H1 (cell line): ENCODE measurements at regions not wholly inside any gene's neighbourhood (a gene's known extent, or its start where the extent isn't known, plus 50 kb on each side); places are given as distances from the start of the nearest gene placed in this dataset.

ENCODE experiments used
- CTCF ChIA-PET: fragments of 300-600 bp; sonication (Branson Sonifier 250); formaldehyde crosslinking; loops from one replicate; lab custom pipeline; 2021; ENCODE audit not compliant: partially characterized antibody; lab: Charles Lee
- POLR2A ChIA-PET: fragments of 300-600 bp; sonication (Branson Sonifier 250); formaldehyde crosslinking; loops from one replicate; lab custom pipeline; 2021; ENCODE audit warnings: inconsistent platforms; ENCODE audit not compliant: partially characterized antibody; lab: Charles Lee
- DNase-seq, 2 experiments: peaks; one replicate each; pipeline versions ENCODE4 v3.0.0 to v3.0.0-alpha.2; 2010 to 2022; ENCODE audit warnings: low spot score in 2 of 2, low read depth in 1 of 2, mixed read lengths in 1 of 2
- FAIRE-seq: peaks from 2 replicates; lab custom pipeline; 2011; peaks lifted over from hg19 to GRCh38; lab: Jason Lieb, UNC
- H2AFZ ChIP-seq: 2 replicates; pipeline ENCODE4 v1.8.1; 2012; ENCODE audit warnings: low read length, inconsistent platforms
- H2AK5ac ChIP-seq: 2 replicates; pipeline ENCODE4 v1.6.1; 2013; ENCODE audit warnings: low read depth, low read length
- H2BK120ac ChIP-seq: replicated peaks from 2 replicates; pipeline ENCODE3; 2013; ENCODE audit warnings: low read depth, low read length, inconsistent platforms
- H2BK12ac ChIP-seq: 2 replicates; pipeline ENCODE4 v1.6.1; 2013; ENCODE audit warnings: low read depth, low read length
- H2BK15ac ChIP-seq: 2 replicates; pipeline ENCODE4 v1.6.1; 2013; ENCODE audit warnings: low read length
- H2BK20ac ChIP-seq: 2 replicates; pipeline ENCODE4 v1.6.1; 2013; ENCODE audit warnings: low read length
- H2BK5ac ChIP-seq: 2 replicates; pipeline ENCODE4 v1.6.1; 2013; ENCODE audit warnings: low read depth, low read length
- H3K14ac ChIP-seq: 2 replicates; pipeline ENCODE4 v1.6.1; 2013; ENCODE audit warnings: inconsistent platforms; ENCODE audit not compliant: insufficient read length
- H3K18ac ChIP-seq: 2 replicates; pipeline ENCODE4 v1.6.1; 2013; ENCODE audit warnings: low read length; ENCODE audit errors: extremely low read depth
- H3K23ac ChIP-seq: 2 replicates; pipeline ENCODE4 v1.6.1; 2013; ENCODE audit warnings: inconsistent platforms; ENCODE audit not compliant: insufficient read length
- H3K23me2 ChIP-seq: 2 replicates; pipeline ENCODE4 v1.6.1; 2013; ENCODE audit warnings: low read depth, low read length
- H3K27ac ChIP-seq: 2 replicates; pipeline ENCODE4 v1.6.1; 2011; ENCODE audit warnings: low read depth, low read length, inconsistent platforms
- H3K27me3 ChIP-seq, 4 experiments: replicated peaks in 1 of 4; 1 replicate in 1 of 4; 2 replicates in 3 of 4; pipeline versions ENCODE4 v1.6.1 to v1.8.1; 2011 to 2013; ENCODE audit warnings: low read length in 3 of 4, mild to moderate bottlenecking in 3 of 4, inconsistent platforms in 2 of 4, mixed read lengths in 2 of 4, moderate library complexity in 1 of 4; ENCODE audit not compliant: control insufficient read depth in 3 of 4, insufficient read depth in 3 of 4; ENCODE audit errors: extremely low read depth in 1 of 4
- H3K36me3 ChIP-seq, 4 experiments: 2 replicates each; pipeline versions ENCODE4 v1.6.1 to v1.8.1; 2011 to 2013; ENCODE audit warnings: mild to moderate bottlenecking in 4 of 4, low read length in 3 of 4, moderate library complexity in 2 of 4, control low read depth in 1 of 4, inconsistent platforms in 1 of 4; ENCODE audit not compliant: insufficient read depth in 4 of 4, control insufficient read depth in 2 of 4
- H3K4ac ChIP-seq: replicated peaks from 2 replicates; pipeline ENCODE3; 2013; ENCODE audit warnings: low read length, low read depth, mixed read lengths, inconsistent platforms; ENCODE audit not compliant: insufficient read length
- H3K4me1 ChIP-seq, 4 experiments: replicated peaks in 1 of 4; 1 replicate in 1 of 4; 2 replicates in 3 of 4; pipeline versions ENCODE4 v1.6.1 to v1.8.1; 2011 to 2013; ENCODE audit warnings: low read length in 3 of 4, inconsistent platforms in 2 of 4, mixed read lengths in 1 of 4; ENCODE audit not compliant: insufficient read depth in 4 of 4, control insufficient read depth in 3 of 4
- H3K4me2 ChIP-seq, 2 experiments: 2 replicates each; pipeline versions ENCODE4 v1.6.1 to v1.8.1; 2011 to 2013; ENCODE audit warnings: low read depth in 2 of 2, low read length in 2 of 2, control low read depth in 1 of 2, inconsistent platforms in 1 of 2, mild to moderate bottlenecking in 1 of 2; ENCODE audit not compliant: insufficient read depth in 1 of 2
- H3K4me3 ChIP-seq, 4 experiments: fragments of 200-600, 300-600 bp in 1 of 4; sonication (generic), shearing (Covaris generic), sonication (Bioruptor Twin) in 1 of 4; 2 replicates each; pipeline versions ENCODE4 v1.5.1 to v1.8.1; 2011 to 2016; ENCODE audit warnings: low read length in 4 of 4, low read depth in 3 of 4, control low read depth in 2 of 4, inconsistent platforms in 2 of 4, mild to moderate bottlenecking in 2 of 4, mixed read lengths in 1 of 4, moderate library complexity in 1 of 4; ENCODE audit not compliant: insufficient read depth in 2 of 4; ENCODE audit errors: extremely low read depth in 1 of 4
- H3K56ac ChIP-seq: replicated peaks from 2 replicates; pipeline ENCODE3; 2013; ENCODE audit warnings: low read depth, mild to moderate bottlenecking, mixed read lengths, low read length, inconsistent platforms; ENCODE audit not compliant: insufficient read length
- H3K79me1 ChIP-seq: 2 replicates; pipeline ENCODE4 v1.6.1; 2013; ENCODE audit warnings: low read depth, low read length, control low read depth
- H3K79me2 ChIP-seq, 2 experiments: 2 replicates each; pipeline versions ENCODE4 v1.6.1 to v1.8.1; 2012 to 2013; ENCODE audit warnings: low read length in 2 of 2, mild to moderate bottlenecking in 2 of 2, inconsistent platforms in 1 of 2; ENCODE audit not compliant: insufficient read depth in 2 of 2, control insufficient read depth in 1 of 2
- H3K9ac ChIP-seq, 4 experiments: replicated peaks in 1 of 4; 1 replicate in 1 of 4; 2 replicates in 3 of 4; pipeline versions ENCODE4 v1.6.1 to v1.8.1; 2011 to 2013; ENCODE audit warnings: low read depth in 3 of 4, low read length in 3 of 4, control low read depth in 2 of 4, mild to moderate bottlenecking in 2 of 4, moderate library complexity in 2 of 4, inconsistent platforms in 1 of 4; ENCODE audit errors: extremely low read depth in 1 of 4
- H3K9me3 ChIP-seq, 2 experiments: 2 replicates each; pipeline versions ENCODE4 v1.6.1 to v1.8.1; 2012 to 2013; ENCODE audit warnings: mild to moderate bottlenecking in 2 of 2, moderate library complexity in 2 of 2, control low read depth in 1 of 2, inconsistent platforms in 1 of 2, low read depth in 1 of 2, low read length in 1 of 2, mixed read lengths in 1 of 2; ENCODE audit not compliant: insufficient read depth in 2 of 2
- H4K20me1 ChIP-seq, 2 experiments: replicated peaks in 1 of 2; 2 replicates each; pipeline versions ENCODE3 to v1.8.1; 2011 to 2013; ENCODE audit warnings: inconsistent platforms in 2 of 2, low read length in 2 of 2, mild to moderate bottlenecking in 1 of 2; ENCODE audit not compliant: insufficient read depth in 2 of 2, control insufficient read depth in 1 of 2
- H4K5ac ChIP-seq: 2 replicates; pipeline ENCODE4 v1.6.1; 2013; ENCODE audit warnings: low read length, low read depth, mixed read lengths, inconsistent platforms; ENCODE audit not compliant: insufficient read length
- H4K8ac ChIP-seq: 2 replicates; pipeline ENCODE4 v1.8.0; 2013; ENCODE audit warnings: mild to moderate bottlenecking, moderate library complexity, low read length, inconsistent platforms; ENCODE audit not compliant: insufficient read depth; ENCODE audit errors: extremely low read depth
- H4K91ac ChIP-seq: replicated peaks from 2 replicates; pipeline ENCODE3; 2013; ENCODE audit warnings: low read length, mixed read lengths, inconsistent platforms; ENCODE audit not compliant: insufficient read length
- CBX8 ChIP-seq: fragments of 300-800, 300-1000 bp; sonication (generic); IDR thresholded peaks from 2 replicates; pipeline ENCODE4 v1.7.1; 2016; ENCODE audit warnings: low read depth, low read length, borderline replicate concordance
- CHD1 ChIP-seq: IDR thresholded peaks from 2 replicates; pipeline ENCODE4 v1.6.1; 2012; ENCODE audit warnings: low read depth, low read length, improper control_type of control experiment
- CHD2 ChIP-seq: IDR thresholded peaks from 2 replicates; pipeline ENCODE4 v1.6.1; 2012; ENCODE audit warnings: low read length, improper control_type of control experiment
- CTCF ChIP-seq, 3 experiments: IDR thresholded peaks; 1 replicate in 2 of 3; 2 replicates in 1 of 3; pipeline versions ENCODE4 v1.5.1 to v1.6.1; 2011; ENCODE audit warnings: low read length in 3 of 3, mild to moderate bottlenecking in 3 of 3, inconsistent platforms in 2 of 3, low read depth in 1 of 3, moderate library complexity in 1 of 3; ENCODE audit not compliant: insufficient read depth in 1 of 3; ENCODE audit errors: control extremely low read depth in 1 of 3
- EZH2 ChIP-seq: fragments of 200-600 bp; sonication (generic); IDR thresholded peaks from 2 replicates; pipeline ENCODE4 v1.7.1; 2012; ENCODE audit warnings: low read depth, mild to moderate bottlenecking, moderate library complexity, low read length, inconsistent platforms; ENCODE audit not compliant: severe bottlenecking
- HDAC6 ChIP-seq: IDR thresholded peaks from one replicate; pipeline ENCODE4 v1.7.1; 2012; ENCODE audit warnings: low read depth, mild to moderate bottlenecking, inconsistent platforms, low read length, moderate library complexity
- MAX ChIP-seq: IDR thresholded peaks from 2 replicates; pipeline ENCODE4 v1.6.1; 2012; ENCODE audit warnings: inconsistent platforms
- NRF1 ChIP-seq: IDR thresholded peaks from 2 replicates; pipeline ENCODE4 v1.6.1; 2011; ENCODE audit warnings: mild to moderate bottlenecking, low read depth, low read length, improper control_type of control experiment
- RFX5 ChIP-seq: IDR thresholded peaks from 2 replicates; pipeline ENCODE4 v1.6.1; 2011; ENCODE audit warnings: low read depth, low read length, improper control_type of control experiment, borderline replicate concordance
- TEAD4 ChIP-seq: IDR thresholded peaks from 2 replicates; pipeline ENCODE4 v1.6.1; 2012; ENCODE audit warnings: low read depth, low read length, inconsistent platforms, mixed read lengths
- WGBS, 2 experiments: shearing (Covaris generic) in 1 of 2; methylation state at CpG; one replicate each; pipeline versions ENCODE4 v1.1.6 to v1.1.7; 2013 to 2015; ENCODE audit warnings: low lambda C conversion rate in 2 of 2, mixed read lengths in 2 of 2, inconsistent platforms in 1 of 2, low coverage in 1 of 2, missing lambda C conversion rate in 1 of 2; ENCODE audit not compliant: insufficient replicate concordance in 2 of 2, insufficient coverage in 1 of 2, insufficient read length in 1 of 2; ENCODE audit errors: extremely low coverage in 1 of 2, missing lambda C conversion rate in 1 of 2; 5-methylcytosine and 5-hydroxymethylcytosine counted together

GRCh38 chr7:82562716-82563404, 119.3 kb upstream of the CACNA2D1 start:
- FAIRE-seq = no peak
- CTCF ChIA-PET = interaction anchor here (0.6 to 1.0 kb wide), 2 partner anchors 9 to 178 kb away, joined by 3 to 4 read pairs; no protein-coding TSS in a partner anchor
- 93% methylated on average over 2 of the region's 2 CpGs; no CpG with 5 or more reads in 1 of the 2 experiments for WGBS, 2 experiments

More at GRCh38 chr7:82562716-82563404, 119.3 kb upstream of the CACNA2D1 start:
- no peaks in the 10 kb centered on the region for H3K36me3 ChIP-seq
- H4K8ac ChIP-seq = no peak overlapping the region
- H3K18ac ChIP-seq = no peak overlapping the region
- no peak overlapping the region for H4K91ac ChIP-seq
- H2AFZ ChIP-seq = no peak overlapping the region
- H4K20me1 ChIP-seq = no peaks in the 10 kb centered on the region
- no peaks in the 10 kb centered on the region for H3K79me1 ChIP-seq
- TF ChIP-seq CBX8 = no peak
- no peak for TF ChIP-seq HDAC6
- no peak for TF ChIP-seq CTCF (IDR thresholded peaks at IDR 0.05; ENCODE audit: control extremely low read depth in 1 of 3, insufficient read depth in 1 of 3, low read depth in 1 of 3, low read length in 3 of 3)
- TF ChIP-seq MAX = no peak
- no peak for TF ChIP-seq CHD1
- TF ChIP-seq NRF1 = no peak
- no peak for TF ChIP-seq TEAD4
- no peak for TF ChIP-seq RFX5
- no peak for TF ChIP-seq CHD2
- no peak for TF ChIP-seq EZH2
- no peak overlapping the region for H3K4ac ChIP-seq
- H3K27ac ChIP-seq = no peak overlapping the region
- H2BK5ac ChIP-seq = no peak overlapping the region
- H3K23me2 ChIP-seq = no peaks in the 10 kb centered on the region
- H4K5ac ChIP-seq = no peak overlapping the region
- peaks cover 0 to 1% (median 0%) of the 10 kb centered on the region in 4 experiments; a peak in 1 of 7 replicates for H3K27me3 ChIP-seq
- POLR2A ChIA-PET = no interaction called here
- no peak overlapping the region for H2AK5ac ChIP-seq
- H3K14ac ChIP-seq = no peak overlapping the region
- H3K9me3 ChIP-seq = no peaks in the 10 kb centered on the region
- no peak overlapping the region for H3K23ac ChIP-seq
- H3K56ac ChIP-seq = no peak overlapping the region
- H3K4me3 ChIP-seq = no peak overlapping the region
- no peak overlapping the region for H2BK12ac ChIP-seq
- H2BK120ac ChIP-seq = no peak overlapping the region
- no peak for DNase-seq
- H3K4me2 ChIP-seq = no peak overlapping the region
- H2BK15ac ChIP-seq = no peak overlapping the region
- H3K9ac ChIP-seq = no peak overlapping the region
- no peak overlapping the region for H2BK20ac ChIP-seq
- H3K4me1 ChIP-seq = no peaks in the 10 kb centered on the region; a peak in 1 of 7 replicates
- H3K79me2 ChIP-seq = no peaks in the 10 kb centered on the region
